OCI-LY3 (cell line): ENCODE measurements at regions not wholly inside any gene's neighbourhood (a gene's known extent, or its start where the extent isn't known, plus 50 kb on each side); places are given as distances from the start of the nearest gene placed in this dataset.

ENCODE experiments used
- EZH2phosphoT487 ChIP-seq: fragments of 200-600 bp; shearing (Covaris generic); IDR thresholded peaks from 2 replicates; pipeline ENCODE4 v1.6.1; 2018; ENCODE audit warnings: antibody characterized with exemption, mixed run types, low read depth
- TF ChIP-seq, protein P1 (sequence below): fragments of 200-600, 300-600 bp; sonication (generic); IDR thresholded peaks from 2 replicates; pipeline ENCODE4 v1.5.1; 2014; ENCODE audit warnings: antibody characterized with exemption, low read length, low read depth

DNA sequence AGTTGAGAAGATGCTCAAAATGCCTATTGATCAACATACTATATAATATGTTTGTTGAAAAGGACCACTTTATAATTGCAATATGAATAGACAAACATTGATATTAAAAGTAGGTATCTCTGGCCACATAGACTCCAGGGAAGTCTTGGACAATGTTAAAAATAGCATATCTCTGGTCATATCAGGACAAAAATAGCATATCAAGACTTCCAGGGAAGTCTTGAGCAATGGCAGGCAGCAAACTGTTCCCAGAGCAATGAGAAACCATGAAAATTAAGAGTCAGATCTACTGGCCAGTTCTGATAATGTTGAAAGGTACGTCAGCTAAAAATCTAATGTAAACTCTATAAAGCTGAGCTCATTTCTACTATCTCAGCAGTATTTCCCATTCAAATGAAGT lies 1130.3 kb upstream of the CITED2 start:
- TF ChIP-seq, protein P1, sequence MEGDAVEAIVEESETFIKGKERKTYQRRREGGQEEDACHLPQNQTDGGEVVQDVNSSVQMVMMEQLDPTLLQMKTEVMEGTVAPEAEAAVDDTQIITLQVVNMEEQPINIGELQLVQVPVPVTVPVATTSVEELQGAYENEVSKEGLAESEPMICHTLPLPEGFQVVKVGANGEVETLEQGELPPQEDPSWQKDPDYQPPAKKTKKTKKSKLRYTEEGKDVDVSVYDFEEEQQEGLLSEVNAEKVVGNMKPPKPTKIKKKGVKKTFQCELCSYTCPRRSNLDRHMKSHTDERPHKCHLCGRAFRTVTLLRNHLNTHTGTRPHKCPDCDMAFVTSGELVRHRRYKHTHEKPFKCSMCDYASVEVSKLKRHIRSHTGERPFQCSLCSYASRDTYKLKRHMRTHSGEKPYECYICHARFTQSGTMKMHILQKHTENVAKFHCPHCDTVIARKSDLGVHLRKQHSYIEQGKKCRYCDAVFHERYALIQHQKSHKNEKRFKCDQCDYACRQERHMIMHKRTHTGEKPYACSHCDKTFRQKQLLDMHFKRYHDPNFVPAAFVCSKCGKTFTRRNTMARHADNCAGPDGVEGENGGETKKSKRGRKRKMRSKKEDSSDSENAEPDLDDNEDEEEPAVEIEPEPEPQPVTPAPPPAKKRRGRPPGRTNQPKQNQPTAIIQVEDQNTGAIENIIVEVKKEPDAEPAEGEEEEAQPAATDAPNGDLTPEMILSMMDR: no peak
- TF ChIP-seq EZH2phosphoT487: no peak
